HUDEP-2 (cell line): ENCODE measurements at regions not wholly inside any gene's neighbourhood (a gene's known extent, or its start where the extent isn't known, plus 50 kb on each side); places are given as distances from the start of the nearest gene placed in this dataset.

ENCODE experiments used
- DNase-seq, 76 experiments: peaks; one replicate each; lab custom pipeline; 2025; ENCODE audit not compliant: unreplicated experiment in 76 of 76; lab: John Stamatoyannopoulos, UW

DNA sequence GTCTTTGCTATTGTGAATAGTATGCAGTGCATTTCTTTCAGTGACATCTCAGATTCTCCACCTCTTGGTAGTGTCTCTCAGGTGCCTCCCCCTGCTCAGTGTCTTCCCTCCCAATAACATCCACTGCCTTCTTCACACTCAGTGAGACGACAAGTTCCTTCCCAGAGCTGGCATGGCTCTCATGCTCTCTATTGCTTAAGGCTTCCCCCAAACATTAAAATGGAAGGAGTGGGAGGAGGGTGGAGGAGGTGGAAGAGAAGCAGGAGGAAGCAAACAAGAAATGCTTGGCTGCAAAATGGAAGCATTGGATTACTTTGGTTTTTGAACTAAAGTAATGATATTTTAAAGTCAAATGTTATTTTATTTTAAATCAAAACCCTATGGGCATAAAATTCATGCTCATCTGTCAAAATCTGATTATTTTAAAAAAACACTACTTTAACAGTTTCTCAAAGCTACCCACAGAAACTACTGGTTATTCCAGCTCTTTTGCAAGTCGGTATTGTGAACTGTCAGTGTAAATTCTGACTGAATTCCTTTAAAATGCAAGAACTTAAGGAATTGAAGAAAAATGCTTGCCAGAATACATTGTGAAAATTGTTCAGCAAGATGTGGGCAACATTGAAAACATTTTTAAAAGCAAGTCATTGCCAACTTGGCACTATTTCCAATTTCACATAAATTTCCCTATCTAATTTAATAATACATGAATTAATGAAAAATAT, 727.6 kb upstream of the ARGLU1 start:
- no peak for DNase-seq

DNA sequence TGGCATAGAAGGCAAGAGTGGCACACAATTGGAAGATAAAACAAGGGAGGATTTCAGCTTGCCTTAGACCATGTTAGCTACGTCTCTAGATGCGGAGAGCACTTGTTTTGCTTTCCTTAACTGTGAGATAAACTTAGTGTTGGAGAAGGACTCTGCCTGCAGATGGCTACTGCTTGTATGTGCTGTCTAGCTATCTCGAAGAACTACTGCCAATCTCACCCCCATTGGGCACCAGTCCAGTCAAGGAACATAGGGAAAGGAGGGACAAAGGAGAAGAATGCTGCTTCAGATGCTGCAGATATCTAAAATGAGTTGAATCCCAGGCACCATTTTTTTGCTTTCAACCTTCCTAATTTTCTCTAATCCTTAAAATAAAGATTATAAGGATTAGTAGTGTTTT, 726.0 kb upstream of the ARGLU1 start:
- DNase-seq, result no peak

DNA sequence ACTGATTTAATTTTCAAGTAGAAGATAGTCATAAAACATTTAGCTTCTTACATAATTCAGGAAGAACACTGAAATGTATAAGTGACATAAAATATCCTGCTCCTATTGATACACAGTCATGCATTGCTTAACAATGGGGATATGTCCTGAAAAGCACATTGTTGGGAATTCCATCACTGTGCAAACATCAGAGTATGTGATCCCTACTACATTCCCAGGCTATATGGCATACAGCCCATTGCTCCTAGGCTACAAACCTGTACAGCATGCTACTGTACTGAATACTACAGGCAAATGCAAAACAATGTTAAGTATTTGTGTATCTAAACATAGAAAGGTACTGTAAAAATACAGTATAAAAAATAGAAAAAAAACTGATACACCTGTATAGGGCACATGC, 723.9 kb upstream of the ARGLU1 start:
- no peak for DNase-seq

DNA sequence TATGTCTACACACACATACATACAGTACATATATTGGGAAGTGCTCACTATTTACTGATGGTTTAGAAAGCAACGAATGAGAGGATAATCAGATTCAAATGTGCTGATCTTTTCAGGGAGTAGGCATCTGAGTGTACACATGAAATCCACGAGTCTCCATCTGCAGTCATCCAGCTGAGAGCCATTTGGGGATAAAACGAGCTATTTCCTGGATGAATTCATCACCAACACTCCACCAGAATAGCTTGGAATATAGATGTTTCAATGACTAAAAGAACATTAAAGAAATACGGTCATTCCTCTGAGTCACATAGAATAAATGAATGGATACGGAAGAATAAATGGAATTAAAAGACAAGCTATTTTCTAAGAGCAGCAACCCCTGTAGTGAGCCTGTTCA, 721.6 kb upstream of the ARGLU1 start:
- DNase-seq, result no peak

DNA sequence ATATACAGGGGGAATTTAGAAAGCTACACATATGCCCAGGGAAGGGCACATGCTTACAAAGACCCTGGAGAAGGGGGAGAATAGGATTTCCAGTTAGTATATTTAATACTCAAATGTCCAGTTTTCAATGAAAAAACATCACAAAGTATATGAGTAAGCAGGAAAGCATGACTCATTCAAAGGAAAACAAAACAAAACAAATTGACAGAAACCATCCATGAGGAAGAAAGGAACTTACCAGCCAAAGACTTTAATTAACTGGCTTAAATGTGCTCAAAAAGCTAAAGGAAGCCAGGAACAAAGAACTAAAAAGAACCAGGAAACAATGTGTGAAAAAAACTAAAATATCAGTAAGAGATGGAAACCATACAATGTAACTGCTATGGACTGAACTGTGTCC, 716.2 kb upstream of the ARGLU1 start:
- no peak for DNase-seq

DNA sequence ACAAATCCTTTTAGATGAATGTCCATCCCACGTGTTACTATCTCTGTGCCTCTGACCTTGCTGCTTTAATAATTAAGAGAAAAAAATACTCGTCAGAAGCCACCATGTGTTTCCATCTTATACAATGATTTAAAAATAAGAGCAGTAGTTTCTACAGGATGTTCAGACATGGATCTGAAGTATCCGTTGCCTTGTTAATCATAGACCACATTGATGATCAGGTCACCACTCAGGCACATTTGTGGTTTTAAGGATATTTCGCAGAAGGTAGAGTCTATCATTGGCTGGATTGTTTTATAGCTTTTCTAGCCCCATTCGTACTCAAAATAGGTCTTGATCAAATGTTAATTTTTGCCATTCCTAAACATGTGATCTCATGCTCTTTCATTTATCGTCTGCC, 710.0 kb upstream of the ARGLU1 start:
- DNase-seq, result no peak

DNA sequence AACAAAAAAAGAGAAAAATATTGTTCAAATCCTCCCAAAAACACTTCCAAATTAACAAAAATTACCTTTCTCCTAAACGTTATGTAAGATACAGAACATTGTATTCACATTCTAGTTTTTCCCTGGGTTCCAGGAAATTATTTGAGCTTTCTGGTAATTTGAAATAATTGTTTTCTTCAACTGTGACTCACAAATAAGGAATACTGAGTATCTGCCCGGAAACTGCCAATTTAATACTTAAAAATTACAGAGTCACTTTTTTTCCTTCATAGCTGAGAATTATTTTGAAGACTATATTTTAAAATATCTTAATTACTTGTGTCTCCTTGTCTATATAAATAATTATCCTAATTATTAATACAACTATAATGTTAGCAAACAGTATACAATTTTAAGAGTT, 709.0 kb upstream of the ARGLU1 start:
- DNase-seq, result no peak

DNA sequence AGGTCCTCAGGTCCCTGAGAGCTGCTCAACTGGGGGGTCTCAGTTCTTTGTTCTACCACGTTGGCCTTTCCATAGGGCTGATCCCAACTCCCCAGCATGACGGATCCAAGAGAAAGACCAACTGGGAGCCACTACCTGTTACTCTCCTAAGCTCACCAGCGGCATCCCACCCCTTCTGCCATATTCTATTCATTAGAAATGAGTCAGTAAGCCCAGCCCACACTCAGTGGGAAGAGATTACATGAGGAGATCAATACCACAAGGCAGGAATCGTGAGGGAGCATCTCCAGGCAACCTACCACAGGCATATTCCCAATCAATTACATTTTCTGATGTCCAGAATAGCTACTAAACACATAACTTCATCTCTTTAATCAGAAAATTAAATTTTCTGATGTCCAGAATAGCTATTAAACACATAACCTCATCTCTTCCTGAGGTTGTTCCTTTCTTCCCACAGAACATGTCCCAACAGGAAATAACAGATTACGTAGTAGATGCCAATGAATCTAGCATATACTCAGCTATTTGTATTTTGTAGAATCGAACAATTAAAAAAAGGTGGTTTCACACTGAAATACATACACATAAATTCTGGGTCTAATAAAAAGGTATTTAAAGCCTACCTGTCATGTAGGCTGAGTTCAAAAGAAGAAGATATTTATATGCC, 708.1 kb upstream of the ARGLU1 start:
- no peak for DNase-seq

DNA sequence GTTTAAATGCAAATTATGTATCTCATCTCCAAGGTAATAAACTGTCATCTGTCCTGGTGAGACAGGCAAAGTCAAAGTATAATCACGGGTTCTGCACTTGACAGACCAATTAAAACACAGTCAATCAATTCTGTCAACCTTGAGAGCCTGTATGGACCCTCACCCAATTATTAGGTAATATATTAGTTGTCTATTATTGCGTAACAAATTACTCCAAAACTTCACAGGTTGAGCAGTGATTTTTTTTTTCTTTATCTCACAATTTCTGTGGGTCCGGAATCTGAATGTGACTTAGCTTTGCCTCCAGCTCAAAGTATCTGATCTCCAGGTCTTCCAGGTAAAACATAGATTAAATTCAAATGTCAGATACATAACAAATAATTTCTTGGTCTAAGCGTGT, 707.4 kb upstream of the ARGLU1 start:
- no peak for DNase-seq

DNA sequence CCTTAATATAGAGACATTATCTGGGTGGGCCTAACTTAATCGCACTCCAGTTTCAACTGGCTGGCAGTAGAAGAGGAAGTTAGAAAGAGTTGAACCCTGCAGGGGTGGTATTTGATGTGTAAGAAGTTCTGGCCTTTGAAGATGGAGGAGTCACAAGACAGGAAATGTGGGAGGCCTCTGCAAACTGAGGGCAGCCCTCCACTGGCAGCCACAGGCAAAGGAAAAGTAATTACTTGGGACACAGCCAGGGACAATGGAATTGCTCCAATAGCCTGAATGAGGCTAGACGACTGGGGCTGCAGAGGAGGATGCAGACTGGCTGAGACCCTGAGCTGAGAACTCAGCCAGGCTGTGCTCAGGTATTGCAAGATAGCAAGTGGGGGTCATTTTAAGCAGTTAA, 703.3 kb upstream of the ARGLU1 start:
- DNase-seq, result no peak

DNA sequence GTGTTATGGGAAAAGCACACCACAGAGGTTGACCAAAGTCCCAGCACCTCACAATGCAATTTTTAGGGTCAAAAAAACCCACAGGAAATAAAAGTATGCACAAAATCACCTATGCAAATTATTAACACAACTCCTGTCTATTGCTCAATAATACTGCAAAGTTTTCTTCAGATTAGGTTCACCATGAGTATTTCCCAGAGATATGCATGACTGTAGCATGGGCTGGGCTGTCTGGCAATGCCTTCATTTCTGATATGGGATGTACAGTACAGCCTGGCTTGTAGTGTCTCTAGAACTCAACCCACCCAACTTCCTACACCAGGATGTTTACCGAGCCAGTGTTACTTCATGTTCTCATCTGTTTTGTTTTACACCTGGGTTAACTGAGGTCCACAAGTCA, 698.7 kb upstream of the ARGLU1 start:
- no peak for DNase-seq

DNA sequence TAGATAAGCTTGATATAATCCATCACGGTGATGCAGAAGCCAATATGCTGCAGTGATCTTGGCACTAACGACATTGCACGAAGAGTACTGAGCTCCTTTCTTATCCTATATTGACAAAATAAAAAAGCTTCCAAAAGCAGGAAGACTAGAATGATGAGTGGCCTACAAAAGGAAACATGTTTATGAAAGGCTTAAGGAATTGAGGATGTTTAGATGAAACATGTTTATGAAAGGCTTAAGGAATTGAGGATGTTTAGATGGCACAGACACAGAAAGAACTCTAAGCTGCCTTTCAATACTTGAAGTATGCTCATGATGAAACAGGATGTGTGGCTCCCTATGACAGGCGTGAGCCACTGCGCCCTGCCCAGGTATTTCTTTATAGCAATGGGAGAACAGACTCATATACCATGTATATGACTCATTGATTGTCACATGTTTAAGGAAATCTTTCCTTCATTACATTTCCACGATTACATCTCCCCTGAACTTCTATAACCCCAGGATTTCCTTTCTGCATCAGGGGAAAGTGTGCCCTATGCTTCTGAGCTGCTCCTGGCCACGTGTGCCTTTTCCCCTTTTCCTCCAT, 690.8 kb upstream of the ARGLU1 start:
- DNase-seq, result no peak

DNA sequence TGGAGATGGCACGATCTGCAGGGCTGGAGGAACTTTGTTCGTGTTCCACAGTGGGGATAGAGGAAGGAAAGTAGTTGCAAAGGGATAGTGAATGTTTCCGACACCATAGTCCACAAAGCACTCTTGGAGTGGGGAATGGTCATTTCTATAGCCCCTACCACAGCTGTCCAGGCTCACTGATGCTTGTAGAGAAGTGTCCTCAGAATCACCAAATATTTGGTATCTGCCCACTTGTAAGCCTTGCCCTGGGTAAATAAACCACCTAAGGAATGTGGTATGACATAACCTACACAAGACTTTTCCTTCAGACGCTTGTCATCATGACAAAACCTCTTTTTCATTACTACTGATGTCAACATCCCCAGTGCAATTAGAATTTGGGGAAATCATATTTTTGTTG, 686.5 kb upstream of the ARGLU1 start:
- no peak for DNase-seq

DNA sequence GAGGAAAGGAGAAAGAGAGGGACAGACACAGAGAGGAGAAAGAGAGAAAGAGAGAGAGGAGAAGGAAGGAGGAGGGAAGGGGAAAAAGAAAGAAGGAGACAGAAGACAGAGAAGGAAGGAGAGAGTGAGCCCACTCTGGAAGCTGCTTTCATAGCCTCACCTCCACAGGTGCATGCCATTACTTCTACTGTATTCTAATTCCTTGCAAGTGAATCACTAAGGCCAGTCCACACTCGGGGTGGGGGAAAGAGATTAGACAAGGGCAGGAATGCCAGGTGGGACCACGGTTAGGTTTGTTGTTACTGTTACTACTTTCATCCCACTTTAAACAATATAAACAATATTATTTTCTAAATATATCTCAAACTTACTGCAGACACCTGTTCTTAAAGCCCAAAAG, 684.5 kb upstream of the ARGLU1 start:
- DNase-seq, result no peak

DNA sequence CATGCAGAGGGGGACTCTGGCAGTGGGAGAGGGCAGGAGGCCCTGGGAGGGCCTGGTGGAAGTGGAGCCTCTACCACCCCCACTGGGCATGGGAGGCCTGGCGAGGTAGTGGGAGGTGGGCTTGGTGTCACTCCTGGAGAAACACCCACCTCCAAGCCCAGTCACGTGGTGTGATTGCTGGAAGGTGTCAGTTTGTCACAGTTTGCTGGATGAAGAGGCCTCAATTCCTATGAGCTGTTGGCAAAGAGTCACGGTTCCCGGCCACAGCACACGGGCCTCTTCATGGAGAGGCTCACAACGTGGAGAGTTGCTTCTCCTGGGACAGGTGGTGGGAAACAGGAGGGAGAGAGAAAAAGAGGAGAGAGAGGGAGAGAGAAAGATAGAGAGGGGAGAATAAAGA, 684.1 kb upstream of the ARGLU1 start:
- DNase-seq, result no peak

DNA sequence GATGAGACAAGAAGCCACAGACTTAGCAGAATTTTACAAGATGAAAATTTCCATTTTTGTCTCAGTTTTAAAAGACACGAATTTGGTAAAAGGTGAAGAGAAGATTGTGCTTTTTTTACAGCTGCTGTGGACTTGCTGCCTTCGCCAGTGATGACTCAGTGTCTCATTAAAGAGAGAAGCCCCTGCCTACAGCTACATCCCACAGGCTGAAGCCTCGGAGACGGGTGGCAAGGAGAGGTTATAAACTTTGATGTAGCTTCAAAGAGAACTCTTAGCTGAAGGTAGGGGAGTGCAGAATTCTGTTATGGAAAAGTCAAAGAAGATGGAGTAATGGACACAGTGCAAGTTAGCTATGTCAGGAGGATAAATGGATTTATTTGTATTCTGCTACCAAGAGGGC, 683.4 kb upstream of the ARGLU1 start:
- no peak for DNase-seq

DNA sequence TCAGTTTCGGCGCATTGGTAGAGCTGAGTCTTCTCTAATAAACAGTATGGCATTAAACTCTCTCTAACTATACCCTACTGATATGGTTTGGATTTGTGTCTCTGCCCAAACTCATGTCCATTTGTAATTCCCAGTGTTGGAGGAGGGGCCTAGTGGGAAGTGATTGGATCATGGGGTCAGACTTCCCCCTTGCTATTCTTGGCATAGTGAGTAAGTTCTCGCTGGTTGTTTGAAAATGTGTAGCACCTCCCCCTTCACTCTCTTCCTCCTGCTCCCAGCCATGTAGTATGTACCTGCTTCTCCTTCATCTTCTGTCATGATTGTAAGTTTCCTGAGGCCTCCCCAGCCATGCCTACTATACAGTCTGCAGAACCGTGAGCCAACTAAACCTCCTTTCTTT, 682.7 kb upstream of the ARGLU1 start:
- DNase-seq, result no peak

DNA sequence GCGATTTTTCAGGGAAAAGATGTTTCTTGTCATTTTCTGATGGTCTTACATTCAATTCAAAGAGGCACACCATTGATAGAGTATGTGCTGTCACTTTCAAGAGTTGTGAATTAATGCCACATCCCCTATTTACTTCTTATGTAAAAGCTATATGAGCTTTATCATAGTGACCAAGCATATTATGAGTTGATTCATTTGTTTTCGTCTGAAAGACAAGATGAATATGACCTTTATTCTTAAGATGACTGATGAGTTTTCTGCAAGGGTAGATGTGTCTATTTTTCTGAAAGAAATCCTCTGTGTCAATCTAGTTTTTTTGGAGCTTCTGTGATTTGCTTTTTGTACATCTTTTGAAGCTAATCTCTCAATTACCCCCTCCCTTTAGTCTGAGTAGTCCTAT, 676.3 kb upstream of the ARGLU1 start:
- DNase-seq, result no peak

DNA sequence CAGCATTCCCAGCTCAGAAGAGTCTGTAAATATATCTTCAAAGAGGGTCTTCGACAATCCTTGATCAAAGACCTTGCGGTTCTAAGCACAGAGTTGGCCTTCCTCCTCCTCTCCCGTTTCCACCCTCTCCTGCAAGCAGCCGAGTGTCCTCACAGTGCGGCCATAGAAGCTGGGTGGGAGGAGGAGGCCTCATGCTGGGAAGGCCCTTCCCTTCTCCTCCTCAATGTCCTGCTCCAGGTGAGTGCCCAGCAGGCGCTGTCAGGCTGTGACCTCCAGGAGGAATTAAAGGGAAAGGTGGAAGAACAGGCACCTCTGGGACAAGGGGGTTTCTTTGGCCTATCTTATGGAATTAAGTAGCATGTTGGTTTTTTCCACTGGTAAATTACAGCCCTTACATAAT, 674.2 kb upstream of the ARGLU1 start:
- no peak for DNase-seq

DNA sequence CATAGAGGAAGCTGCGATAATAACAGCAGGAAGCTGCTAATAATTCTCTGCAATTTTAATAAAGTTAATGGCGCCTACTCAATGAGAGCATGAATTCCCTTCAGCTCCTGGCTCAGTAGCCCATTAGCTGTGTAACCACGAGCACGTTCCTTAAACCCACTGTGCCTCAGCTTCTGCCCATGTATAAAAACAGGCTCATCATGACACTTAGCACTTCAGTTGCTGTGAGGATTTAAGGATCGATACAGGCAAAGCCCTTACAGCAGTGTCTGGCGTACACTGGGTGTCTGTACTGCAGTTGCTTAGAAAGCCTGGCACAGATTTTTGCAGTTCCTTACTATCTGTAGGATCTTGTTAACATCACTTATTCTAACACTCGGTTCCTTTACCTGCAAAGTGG, 673.4 kb upstream of the ARGLU1 start:
- no peak for DNase-seq

DNA sequence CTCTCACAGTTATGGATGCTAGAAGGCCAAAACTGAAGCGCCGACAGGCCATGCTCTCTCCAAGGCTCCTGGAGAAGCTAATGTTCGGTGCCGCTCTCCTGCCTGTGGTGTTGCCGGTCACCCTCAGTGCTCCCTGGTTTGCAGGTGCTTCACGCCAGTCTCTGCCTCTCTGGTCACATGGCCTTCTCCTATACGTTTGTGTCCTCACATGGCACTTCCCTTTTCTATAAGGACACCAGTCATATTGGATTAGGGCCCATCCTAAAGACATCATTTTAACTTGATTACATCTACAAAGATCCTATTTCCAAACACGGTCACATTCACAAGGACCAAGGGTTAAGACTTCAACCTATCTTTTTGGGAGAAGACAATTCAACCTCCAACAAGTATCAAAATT, 671.3 kb upstream of the ARGLU1 start:
- no peak for DNase-seq

DNA sequence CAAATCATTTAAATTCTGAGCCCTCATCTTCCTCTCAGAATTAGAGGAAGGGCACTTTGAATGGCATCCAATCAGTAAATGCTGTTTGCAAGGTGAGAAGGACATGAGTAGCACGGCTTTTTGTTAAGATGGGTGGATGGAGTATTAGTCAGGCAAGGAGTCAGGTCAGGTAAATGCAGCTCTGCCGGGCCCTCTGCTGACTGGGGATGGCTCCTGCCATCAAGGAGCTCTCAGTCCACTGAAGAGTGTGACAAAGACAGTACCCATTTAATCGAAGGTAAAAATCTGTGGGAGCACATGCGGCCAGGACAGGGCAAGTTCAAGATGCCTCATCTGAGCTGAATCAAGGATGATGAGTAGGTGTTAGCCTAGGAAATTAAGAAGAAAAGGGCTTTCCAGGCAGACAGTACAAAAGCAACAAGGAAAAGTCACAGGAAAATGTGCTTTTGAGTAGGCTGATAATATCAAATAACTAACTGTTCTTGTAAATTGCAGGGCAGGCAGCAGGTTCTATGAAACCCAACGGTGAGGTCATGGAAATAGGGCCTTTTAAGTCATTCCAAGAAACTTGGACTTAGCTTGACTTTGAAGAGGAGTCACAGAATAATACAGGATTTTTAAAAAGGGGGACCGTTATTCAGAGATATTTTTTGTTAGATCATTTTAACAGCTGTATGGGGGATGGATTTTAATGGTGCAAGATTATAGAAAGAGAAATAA, 670.5 kb upstream of the ARGLU1 start:
- DNase-seq, result no peak
